HEK293T (cell line): ENCODE measurements at regions not wholly inside any gene's neighbourhood (a gene's known extent, or its start where the extent isn't known, plus 50 kb on each side); places are given as distances from the start of the nearest gene placed in this dataset.

ENCODE experiments used
- CTCF ChIA-PET: fragments of 350-600 bp; formaldehyde crosslinking; extraction: SDS; loops from one replicate; lab custom pipeline; 2021; ENCODE audit warnings: antibody characterized with exemption, inconsistent platforms; lab: Yijun Ruan, JAX
- POLR2A ChIA-PET: fragments of 350-600 bp; formaldehyde crosslinking; extraction: SDS; loops from one replicate; lab custom pipeline; 2020; ENCODE audit warnings: antibody characterized with exemption, inconsistent platforms; lab: Yijun Ruan, JAX
- DNase-seq: peaks from one replicate; pipeline ENCODE4 v3.0.0; 2012; ENCODE audit warnings: mixed read lengths; ENCODE audit errors: extremely low spot score
- ARNT ChIP-seq: fragments of 450-650 bp; IDR thresholded peaks from 2 replicates; pipeline ENCODE4 v1.6.1; 2017; ENCODE audit warnings: mild to moderate bottlenecking
- BHLHE40 ChIP-seq: fragments of 450-650 bp; IDR thresholded peaks from 2 replicates; pipeline ENCODE4 v1.6.1; 2016; ENCODE audit warnings: mild to moderate bottlenecking, moderate library complexity, borderline replicate concordance
- CTBP1 ChIP-seq: fragments of 450-650 bp; IDR thresholded peaks from 2 replicates; pipeline ENCODE4 v1.6.1; 2016; ENCODE audit warnings: borderline replicate concordance
- ELF4 ChIP-seq: fragments of 450-650 bp; IDR thresholded peaks from 2 replicates; pipeline ENCODE4 v1.6.1; 2017; ENCODE audit warnings: antibody characterized with exemption
- FOXA1 ChIP-seq: fragments of 450-650 bp; IDR thresholded peaks from 2 replicates; pipeline ENCODE4 v1.6.1; 2016; ENCODE audit warnings: mild to moderate bottlenecking
- FOXK2 ChIP-seq: fragments of 450-650 bp; IDR thresholded peaks from 2 replicates; pipeline ENCODE4 v1.6.1; 2016; ENCODE audit warnings: mild to moderate bottlenecking
- FOXM1 ChIP-seq: fragments of 450-650 bp; IDR thresholded peaks from 2 replicates; pipeline ENCODE4 v1.6.1; 2017; ENCODE audit warnings: mild to moderate bottlenecking, borderline replicate concordance
- HDGF ChIP-seq: fragments of 450-650 bp; IDR thresholded peaks from 2 replicates; pipeline ENCODE4 v1.6.1; 2017; ENCODE audit warnings: antibody characterized with exemption, borderline replicate concordance
- L3MBTL2 ChIP-seq: fragments of 450-650 bp; conservative IDR thresholded peaks from 2 replicates; pipeline ENCODE4 v1.6.1; 2016; ENCODE audit warnings: mild to moderate bottlenecking
- LEF1 ChIP-seq: fragments of 450-650 bp; IDR thresholded peaks from 2 replicates; pipeline ENCODE4 v1.6.1; 2017; ENCODE audit warnings: mild to moderate bottlenecking, borderline replicate concordance
- NFRKB ChIP-seq: fragments of 450-650 bp; IDR thresholded peaks from 2 replicates; pipeline ENCODE4 v1.6.1; 2016; ENCODE audit warnings: mild to moderate bottlenecking, moderate library complexity
- SP1 ChIP-seq: fragments of 450-650 bp; IDR thresholded peaks from 2 replicates; pipeline ENCODE4 v1.6.1; 2017
- SUZ12 ChIP-seq: fragments of 450-650 bp; IDR thresholded peaks from 2 replicates; pipeline ENCODE4 v1.6.1; 2016; ENCODE audit warnings: mild to moderate bottlenecking
- TARDBP ChIP-seq: fragments of 450-650 bp; IDR thresholded peaks from 2 replicates; pipeline ENCODE4 v1.6.1; 2016
- ZNF384 ChIP-seq: fragments of 450-650 bp; IDR thresholded peaks from 2 replicates; pipeline ENCODE4 v1.6.1; 2016
- TF ChIP-seq, protein P1 (sequence below): fragments of 450-650 bp; IDR thresholded peaks from 2 replicates; pipeline ENCODE4 v1.6.1; 2016

DNA sequence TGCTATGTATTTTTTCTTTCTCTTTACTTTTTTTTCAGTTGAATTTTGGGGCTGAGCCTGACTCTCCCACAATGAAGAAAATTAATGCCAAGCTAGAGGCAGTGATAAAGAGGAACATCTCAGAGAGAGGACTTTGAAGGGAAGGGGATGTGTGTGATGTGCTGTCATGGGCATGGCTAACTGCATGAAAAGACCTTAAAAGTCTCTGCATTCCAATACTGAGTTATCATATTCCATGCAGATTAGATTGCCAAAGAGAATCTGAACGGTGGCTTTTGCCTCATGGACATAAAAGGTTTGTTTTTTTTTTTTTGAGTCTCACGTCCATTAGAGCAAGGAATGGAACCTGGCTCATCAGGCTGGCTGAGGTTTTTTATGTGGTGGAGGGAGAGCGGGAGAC is 213.9 kb downstream of the PIK3C3 start:
- ChIA-PET POLR2A (no interaction called here), CTCF (no interaction called here)
- TF ChIP-seq, protein P1, sequence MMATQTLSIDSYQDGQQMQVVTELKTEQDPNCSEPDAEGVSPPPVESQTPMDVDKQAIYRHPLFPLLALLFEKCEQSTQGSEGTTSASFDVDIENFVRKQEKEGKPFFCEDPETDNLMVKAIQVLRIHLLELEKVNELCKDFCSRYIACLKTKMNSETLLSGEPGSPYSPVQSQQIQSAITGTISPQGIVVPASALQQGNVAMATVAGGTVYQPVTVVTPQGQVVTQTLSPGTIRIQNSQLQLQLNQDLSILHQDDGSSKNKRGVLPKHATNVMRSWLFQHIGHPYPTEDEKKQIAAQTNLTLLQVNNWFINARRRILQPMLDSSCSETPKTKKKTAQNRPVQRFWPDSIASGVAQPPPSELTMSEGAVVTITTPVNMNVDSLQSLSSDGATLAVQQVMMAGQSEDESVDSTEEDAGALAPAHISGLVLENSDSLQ: no peak
- TF ChIP-seq FOXM1 (no peak), BHLHE40 (no peak), CTBP1 (no peak), L3MBTL2 (no peak), HDGF (no peak), ARNT (no peak), LEF1 (no peak), ZNF384 (no peak), ELF4 (no peak), TARDBP (no peak), SP1 (no peak), SUZ12 (no peak), FOXA1 (no peak), FOXK2 (no peak), NFRKB (no peak)
- DNase-seq: no peak

DNA sequence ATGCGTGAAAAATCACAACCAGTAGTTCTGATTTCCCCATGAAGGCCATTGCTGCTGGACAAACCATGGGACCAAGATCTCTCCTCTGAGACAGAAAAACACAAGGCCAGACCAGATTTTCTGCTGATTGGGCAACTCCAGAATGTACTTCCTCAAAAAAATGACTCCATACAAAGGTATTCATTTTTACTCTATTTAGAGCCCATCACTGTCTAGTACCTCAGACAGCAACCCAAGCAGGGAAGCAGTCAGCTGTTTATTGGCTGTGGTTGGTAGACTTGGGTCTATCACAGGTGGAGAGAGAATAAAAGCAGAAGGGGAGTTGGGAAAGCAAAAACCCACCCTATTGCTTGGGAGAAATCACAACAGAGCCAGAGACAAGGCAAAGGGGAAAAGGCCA is 219.9 kb downstream of the PIK3C3 start:
- DNase-seq: no peak
- POLR2A ChIA-PET: no interaction called here
- TF ChIP-seq SP1 (no peak), FOXM1 (no peak), NFRKB (no peak), L3MBTL2 (no peak), SUZ12 (no peak), TARDBP (no peak), HDGF (no peak)
- CTCF ChIA-PET: no interaction called here

- TF ChIP-seq FOXM1: no peak
- TF ChIP-seq FOXK2: no peak
- no peak for TF ChIP-seq SUZ12
- no peak for TF ChIP-seq TARDBP
- TF ChIP-seq ELF4: no peak
- no peak for TF ChIP-seq L3MBTL2
- TF ChIP-seq ARNT: no peak
- TF ChIP-seq HDGF: no peak
- no peak for TF ChIP-seq BHLHE40
- TF ChIP-seq CTBP1: no peak
- no peak for TF ChIP-seq SP1
- TF ChIP-seq FOXA1: no peak
- TF ChIP-seq NFRKB: no peak
- TF ChIP-seq, protein P1: no peak
- POLR2A ChIA-PET: no interaction called here
- CTCF ChIA-PET: no interaction called here
- no peak for DNase-seq
Measured at GRCh38 chr18:42176599-42176998, 221.6 kb downstream of the PIK3C3 start.

DNA sequence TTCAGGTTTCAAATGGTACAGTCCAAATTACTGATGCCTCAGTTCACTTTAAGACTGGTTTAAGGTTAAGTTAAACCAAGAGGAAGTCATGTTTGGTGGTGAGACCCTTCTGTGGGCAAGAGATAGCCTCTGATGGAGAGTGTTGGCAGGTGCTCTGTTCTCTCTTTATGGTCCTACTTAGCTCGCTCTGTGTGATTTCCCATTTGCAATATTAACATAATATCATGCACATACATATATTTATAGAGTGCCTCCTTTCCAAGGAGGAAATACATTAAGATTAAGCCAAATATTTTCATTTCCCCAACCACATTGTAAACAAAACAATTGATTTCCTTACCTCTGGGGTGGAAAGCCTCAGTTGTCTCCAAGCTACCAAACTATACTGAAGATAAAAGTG is 222.4 kb downstream of the PIK3C3 start:
- ChIA-PET CTCF (no interaction called here), POLR2A (no interaction called here)
- no peak for DNase-seq
- TF ChIP-seq NFRKB: no peak
- TF ChIP-seq FOXM1: no peak
- TF ChIP-seq SUZ12: no peak
- no peak for TF ChIP-seq TARDBP
- TF ChIP-seq ELF4: no peak
- TF ChIP-seq L3MBTL2: no peak
- no peak for TF ChIP-seq ZNF384
- TF ChIP-seq BHLHE40: no peak
- TF ChIP-seq SP1: no peak
- no peak for TF ChIP-seq CTBP1
- TF ChIP-seq LEF1: no peak
- TF ChIP-seq ARNT: no peak
- TF ChIP-seq FOXA1: no peak
- TF ChIP-seq HDGF: no peak
- no peak for TF ChIP-seq FOXK2
- TF ChIP-seq, protein P1: no peak

DNA sequence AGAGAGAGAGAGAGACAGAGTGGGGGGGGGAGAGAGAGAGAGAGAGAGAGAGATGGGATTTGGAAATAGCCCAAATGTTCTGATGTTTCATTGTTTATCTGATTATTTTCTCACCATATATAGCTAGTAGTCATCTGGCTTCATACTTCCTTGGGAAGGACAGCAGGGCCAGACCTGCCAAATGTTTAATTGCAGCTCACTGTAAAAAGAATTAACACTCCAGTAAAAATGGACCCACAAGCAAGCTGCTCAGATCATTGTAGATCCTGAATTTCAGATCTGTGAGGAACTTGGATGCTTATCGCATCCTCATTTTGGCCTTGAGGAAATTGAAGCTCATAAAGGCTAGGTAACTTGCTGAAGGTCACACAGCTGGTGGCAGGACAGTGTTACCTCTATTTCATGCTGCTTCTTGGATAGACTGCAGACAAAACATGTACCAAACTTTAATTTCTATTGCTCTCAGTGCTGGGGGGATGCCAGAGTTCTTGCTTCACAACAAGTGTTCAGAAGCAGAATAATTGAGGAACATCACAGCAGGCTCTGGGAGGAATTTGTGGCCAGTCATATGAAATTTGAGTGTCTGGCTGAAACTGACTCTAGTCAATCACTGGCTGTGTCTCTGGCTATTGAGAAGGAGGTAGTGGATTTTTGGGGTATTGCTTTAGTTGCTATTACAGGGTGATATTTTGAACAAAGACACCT is 223.5 kb downstream of the PIK3C3 start:
- TF ChIP-seq NFRKB: no peak
- TF ChIP-seq LEF1: no peak
- no peak for TF ChIP-seq FOXM1
- TF ChIP-seq L3MBTL2: no peak
- TF ChIP-seq ARNT: no peak
- no peak for TF ChIP-seq HDGF
- TF ChIP-seq SUZ12: no peak
- TF ChIP-seq FOXK2: no peak
- TF ChIP-seq ELF4: no peak
- no peak for TF ChIP-seq SP1
- TF ChIP-seq, protein P1: no peak
- TF ChIP-seq BHLHE40: no peak
- no peak for TF ChIP-seq FOXA1
- no peak for TF ChIP-seq CTBP1
- no peak for TF ChIP-seq TARDBP
- no peak for TF ChIP-seq ZNF384
- ChIA-PET CTCF (no interaction called here), POLR2A (no interaction called here)
- no peak for DNase-seq
